HepG2 (cell line): ENCODE measurements at regions not wholly inside any gene's neighbourhood (a gene's known extent, or its start where the extent isn't known, plus 50 kb on each side); places are given as distances from the start of the nearest gene placed in this dataset.

Experiments
- ELF3 ChIP-seq: IDR thresholded peaks from 2 replicates; pipeline ENCODE4 v1.6.1; 2016; ENCODE audit warnings: missing genetic modification reagents, missing compliant biosample characterization
- ETV5 ChIP-seq: IDR thresholded peaks from 2 replicates; pipeline ENCODE4 v1.6.1; 2018; ENCODE audit warnings: missing biosample characterization, missing genetic modification reagents, inconsistent platforms, borderline replicate concordance
- NAIF1 ChIP-seq: sonication (generic); formaldehyde crosslinking; IDR thresholded peaks from 2 replicates; pipeline ENCODE4 v1.5.0; 2020; ENCODE audit warnings: mild to moderate bottlenecking, missing genetic modification reagents, borderline replicate concordance
- YY1 ChIP-seq: IDR thresholded peaks from 2 replicates; pipeline ENCODE4 v1.6.1; 2011; ENCODE audit warnings: low read length, low read depth, moderate library complexity, mild to moderate bottlenecking; ENCODE audit not compliant: insufficient read depth, insufficient replicate concordance
- ZNF768 ChIP-seq: sonication (generic); formaldehyde crosslinking; IDR thresholded peaks from 2 replicates; pipeline ENCODE4 v1.4.0; 2020; ENCODE audit warnings: missing genetic modification reagents
- ZNF776 ChIP-seq: sonication (generic); formaldehyde crosslinking; IDR thresholded peaks from 2 replicates; pipeline ENCODE4 v1.4.0; 2020; ENCODE audit warnings: mild to moderate bottlenecking, missing genetic modification reagents
- TF ChIP-seq, protein P1 (sequence below): sonication (generic); formaldehyde crosslinking; IDR thresholded peaks from 2 replicates; pipeline ENCODE4 v1.8.0; 2022; ENCODE audit warnings: missing genetic modification reagents, mild to moderate bottlenecking, moderate library complexity, borderline replicate concordance
- TF ChIP-seq, protein P2 (sequence below), 2 experiments: fragments of 450-650 bp in 1 of 2; sonication (generic) in 1 of 2; formaldehyde crosslinking in 1 of 2; IDR thresholded peaks; 2 replicates each; pipeline versions ENCODE4 v1.6.1 to v1.8.0; 2016 to 2022; ENCODE audit warnings: antibody characterized with exemption in 1 of 2, mild to moderate bottlenecking in 1 of 2, missing genetic modification reagents in 1 of 2

DNA sequence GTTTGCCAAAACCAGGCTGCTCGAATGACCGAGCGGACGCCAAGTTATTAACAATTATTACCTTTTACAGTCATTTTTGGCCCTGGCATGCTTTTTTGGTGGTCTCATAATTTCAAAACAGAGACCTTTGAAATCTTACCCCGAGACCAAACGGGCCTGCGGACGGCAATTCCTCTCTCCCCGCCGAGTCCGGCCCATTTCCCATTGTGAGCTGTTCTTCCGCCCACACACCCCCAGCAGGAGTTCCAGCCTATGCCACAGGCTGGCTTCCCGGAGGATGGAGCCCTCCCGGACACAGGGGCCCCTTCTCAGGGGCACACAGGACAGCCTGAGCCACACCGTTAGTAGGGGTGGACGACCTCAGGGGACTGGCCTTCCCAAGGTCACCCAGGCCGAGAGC, 130.7 kb downstream of the C16orf95 start (continued):
- TF ChIP-seq ZNF768 (CRISPR knock-in tag) (no peak), ZNF776 (CRISPR knock-in tag) (no peak), NAIF1 (no peak), ETV5 (CRISPR knock-in tag) (no peak), YY1 (no peak), ELF3 (CRISPR knock-in tag) (no peak)
- TF ChIP-seq, protein P1, sequence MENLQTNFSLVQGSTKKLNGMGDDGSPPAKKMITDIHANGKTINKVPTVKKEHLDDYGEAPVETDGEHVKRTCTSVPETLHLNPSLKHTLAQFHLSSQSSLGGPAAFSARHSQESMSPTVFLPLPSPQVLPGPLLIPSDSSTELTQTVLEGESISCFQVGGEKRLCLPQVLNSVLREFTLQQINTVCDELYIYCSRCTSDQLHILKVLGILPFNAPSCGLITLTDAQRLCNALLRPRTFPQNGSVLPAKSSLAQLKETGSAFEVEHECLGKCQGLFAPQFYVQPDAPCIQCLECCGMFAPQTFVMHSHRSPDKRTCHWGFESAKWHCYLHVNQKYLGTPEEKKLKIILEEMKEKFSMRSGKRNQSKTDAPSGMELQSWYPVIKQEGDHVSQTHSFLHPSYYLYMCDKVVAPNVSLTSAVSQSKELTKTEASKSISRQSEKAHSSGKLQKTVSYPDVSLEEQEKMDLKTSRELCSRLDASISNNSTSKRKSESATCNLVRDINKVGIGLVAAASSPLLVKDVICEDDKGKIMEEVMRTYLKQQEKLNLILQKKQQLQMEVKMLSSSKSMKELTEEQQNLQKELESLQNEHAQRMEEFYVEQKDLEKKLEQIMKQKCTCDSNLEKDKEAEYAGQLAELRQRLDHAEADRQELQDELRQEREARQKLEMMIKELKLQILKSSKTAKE (CRISPR knock-in tag) = no peak
- TF ChIP-seq, protein P2, sequence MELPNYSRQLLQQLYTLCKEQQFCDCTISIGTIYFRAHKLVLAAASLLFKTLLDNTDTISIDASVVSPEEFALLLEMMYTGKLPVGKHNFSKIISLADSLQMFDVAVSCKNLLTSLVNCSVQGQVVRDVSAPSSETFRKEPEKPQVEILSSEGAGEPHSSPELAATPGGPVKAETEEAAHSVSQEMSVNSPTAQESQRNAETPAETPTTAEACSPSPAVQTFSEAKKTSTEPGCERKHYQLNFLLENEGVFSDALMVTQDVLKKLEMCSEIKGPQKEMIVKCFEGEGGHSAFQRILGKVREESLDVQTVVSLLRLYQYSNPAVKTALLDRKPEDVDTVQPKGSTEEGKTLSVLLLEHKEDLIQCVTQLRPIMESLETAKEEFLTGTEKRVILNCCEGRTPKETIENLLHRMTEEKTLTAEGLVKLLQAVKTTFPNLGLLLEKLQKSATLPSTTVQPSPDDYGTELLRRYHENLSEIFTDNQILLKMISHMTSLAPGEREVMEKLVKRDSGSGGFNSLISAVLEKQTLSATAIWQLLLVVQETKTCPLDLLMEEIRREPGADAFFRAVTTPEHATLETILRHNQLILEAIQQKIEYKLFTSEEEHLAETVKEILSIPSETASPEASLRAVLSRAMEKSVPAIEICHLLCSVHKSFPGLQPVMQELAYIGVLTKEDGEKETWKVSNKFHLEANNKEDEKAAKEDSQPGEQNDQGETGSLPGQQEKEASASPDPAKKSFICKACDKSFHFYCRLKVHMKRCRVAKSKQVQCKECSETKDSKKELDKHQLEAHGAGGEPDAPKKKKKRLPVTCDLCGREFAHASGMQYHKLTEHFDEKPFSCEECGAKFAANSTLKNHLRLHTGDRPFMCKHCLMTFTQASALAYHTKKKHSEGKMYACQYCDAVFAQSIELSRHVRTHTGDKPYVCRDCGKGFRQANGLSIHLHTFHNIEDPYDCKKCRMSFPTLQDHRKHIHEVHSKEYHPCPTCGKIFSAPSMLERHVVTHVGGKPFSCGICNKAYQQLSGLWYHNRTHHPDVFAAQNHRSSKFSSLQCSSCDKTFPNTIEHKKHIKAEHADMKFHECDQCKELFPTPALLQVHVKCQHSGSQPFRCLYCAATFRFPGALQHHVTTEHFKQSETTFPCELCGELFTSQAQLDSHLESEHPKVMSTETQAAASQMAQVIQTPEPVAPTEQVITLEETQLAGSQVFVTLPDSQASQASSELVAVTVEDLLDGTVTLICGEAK (IDR thresholded peaks at IDR 0.05) = no peak
- TF ChIP-seq, protein P2 (CRISPR knock-in tag; IDR thresholded peaks at IDR 0.05) = no peak
